Stimulated activated naive CD8-positive, alpha-beta T cell treated with anti-CD3 and anti-CD28 coated beads, Interleukin-15, Interleukin-2, amounts not matched to agents 100 ng/mL and 50 ng/mL, for 24 hours (primary cell): ENCODE measurements at regions not wholly inside any gene's neighbourhood (a gene's known extent, or its start where the extent isn't known, plus 50 kb on each side); places are given as distances from the start of the nearest gene placed in this dataset.
"Not testable (repeated sequence)": the region's sequence is repeated elsewhere in the genome, so short reads cannot be mapped to it uniquely, and the experiment has no call there.

Experiments
- H3K27ac Mint-ChIP-seq: one replicate; pipeline ENCODE4 v1.8.0; 2021; ENCODE audit warnings: mild to moderate bottlenecking, mixed read lengths
- H3K27me3 Mint-ChIP-seq: one replicate; pipeline ENCODE4 v1.8.0; 2021; ENCODE audit warnings: mixed read lengths
- H3K36me3 Mint-ChIP-seq: one replicate; pipeline ENCODE4 v1.8.0; 2021; ENCODE audit warnings: low read depth, mixed read lengths
- H3K4me1 Mint-ChIP-seq: one replicate; pipeline ENCODE4 v1.8.0; 2021; ENCODE audit warnings: low read depth, mixed read lengths
- H3K4me3 Mint-ChIP-seq: one replicate; pipeline ENCODE4 v1.8.0; 2021; ENCODE audit warnings: mild to moderate bottlenecking, mixed read lengths
- H3K9me3 Mint-ChIP-seq: one replicate; pipeline ENCODE4 v1.8.0; 2021; ENCODE audit warnings: mixed read lengths

GRCh38 chr15:19972582-19972981 lies 569.0 kb downstream of the GOLGA6L6 start:
- H3K9me3 Mint-ChIP-seq, H3K27ac Mint-ChIP-seq, H3K4me1 Mint-ChIP-seq, H3K36me3 Mint-ChIP-seq, H3K27me3 Mint-ChIP-seq, H3K4me3 Mint-ChIP-seq: not testable (repeated sequence)

GRCh38 chr15:19965574-19965973 lies 576.0 kb downstream of the GOLGA6L6 start:
- not testable (repeated sequence) for H3K36me3 Mint-ChIP-seq, H3K27me3 Mint-ChIP-seq, H3K27ac Mint-ChIP-seq, H3K4me1 Mint-ChIP-seq, H3K4me3 Mint-ChIP-seq
- peaks cover 13% of the 10 kb centered on the region for H3K9me3 Mint-ChIP-seq

GRCh38 chr15:19964480-19964879 lies 577.1 kb downstream of the GOLGA6L6 start:
- not testable (repeated sequence) for H3K4me1 Mint-ChIP-seq, H3K27ac Mint-ChIP-seq, H3K4me3 Mint-ChIP-seq, H3K36me3 Mint-ChIP-seq, H3K27me3 Mint-ChIP-seq
- H3K9me3 Mint-ChIP-seq, result peaks cover 13% of the 10 kb centered on the region

GRCh38 chr15:19956124-19956796 lies 585.3 kb downstream of the GOLGA6L6 start:
- Mint-ChIP-seq H3K36me3 (no peaks in the 10 kb centered on the region), H3K4me3 (no peak overlapping the region), H3K9me3 (peaks cover 7% of the 10 kb centered on the region), H3K27me3 (no peaks in the 10 kb centered on the region), H3K27ac (no peak overlapping the region), H3K4me1 (no peaks in the 10 kb centered on the region)

GRCh38 chr15:19944261-19944888 lies 597.2 kb downstream of the GOLGA6L6 start:
- H3K27me3 Mint-ChIP-seq, result peaks cover 3% of the 10 kb centered on the region
- no peak overlapping the region for H3K4me3 Mint-ChIP-seq
- no peaks in the 10 kb centered on the region for H3K4me1 Mint-ChIP-seq
- H3K9me3 Mint-ChIP-seq, result peaks cover 7% of the 10 kb centered on the region
- no peaks in the 10 kb centered on the region for H3K36me3 Mint-ChIP-seq
- no peak overlapping the region for H3K27ac Mint-ChIP-seq

GRCh38 chr15:19943515-19943914 lies 598.1 kb downstream of the GOLGA6L6 start:
- H3K4me3 Mint-ChIP-seq, result no peak overlapping the region
- no peak overlapping the region for H3K27ac Mint-ChIP-seq
- no peaks in the 10 kb centered on the region for H3K36me3 Mint-ChIP-seq
- H3K27me3 Mint-ChIP-seq, result peaks cover 3% of the 10 kb centered on the region
- peaks cover 5% of the 10 kb centered on the region for H3K9me3 Mint-ChIP-seq
- no peaks in the 10 kb centered on the region for H3K4me1 Mint-ChIP-seq

- not testable (repeated sequence) for H3K4me1 Mint-ChIP-seq, H3K4me3 Mint-ChIP-seq, H3K27me3 Mint-ChIP-seq
- Mint-ChIP-seq H3K9me3 (peaks cover 21% of the 10 kb centered on the region), H3K36me3 (peaks cover 15% of the 10 kb centered on the region), H3K27ac (peak overlapping the region; percentile 10)
Observed at GRCh38 chr15:19903281-19903680, 638.3 kb downstream of the GOLGA6L6 start.

- H3K27me3 Mint-ChIP-seq, H3K4me1 Mint-ChIP-seq, H3K4me3 Mint-ChIP-seq: not testable (repeated sequence)
- H3K27ac Mint-ChIP-seq, result peak overlapping the region; percentile 10
- peaks cover 21% of the 10 kb centered on the region for H3K9me3 Mint-ChIP-seq
- H3K36me3 Mint-ChIP-seq, result peaks cover 15% of the 10 kb centered on the region
Observed at GRCh38 chr15:19902388-19902787, 639.2 kb downstream of the GOLGA6L6 start.

GRCh38 chr15:19901414-19901813 lies 640.2 kb downstream of the GOLGA6L6 start:
- not testable (repeated sequence) for H3K27ac Mint-ChIP-seq, H3K4me1 Mint-ChIP-seq, H3K27me3 Mint-ChIP-seq, H3K4me3 Mint-ChIP-seq
- Mint-ChIP-seq H3K9me3 (peaks cover 21% of the 10 kb centered on the region), H3K36me3 (peaks cover 15% of the 10 kb centered on the region)

- Mint-ChIP-seq H3K27ac (no peak overlapping the region), H3K4me1 (no peaks in the 10 kb centered on the region), H3K27me3 (no peaks in the 10 kb centered on the region), H3K9me3 (peaks cover 23% of the 10 kb centered on the region), H3K4me3 (no peak overlapping the region), H3K36me3 (peaks cover 15% of the 10 kb centered on the region)
Observed at GRCh38 chr15:19899021-19899824, 642.4 kb downstream of the GOLGA6L6 start.

- H3K36me3 Mint-ChIP-seq, H3K4me1 Mint-ChIP-seq, H3K27me3 Mint-ChIP-seq, H3K4me3 Mint-ChIP-seq, H3K27ac Mint-ChIP-seq: not testable (repeated sequence)
- peaks cover 16% of the 10 kb centered on the region for H3K9me3 Mint-ChIP-seq
Observed at GRCh38 chr15:19888811-19889210, 652.8 kb downstream of the GOLGA6L6 start.

- H3K4me1 Mint-ChIP-seq, H3K27ac Mint-ChIP-seq, H3K4me3 Mint-ChIP-seq, H3K27me3 Mint-ChIP-seq, H3K36me3 Mint-ChIP-seq, H3K9me3 Mint-ChIP-seq: not testable (repeated sequence)
Observed at GRCh38 chr15:19844061-19844460, 697.5 kb downstream of the GOLGA6L6 start.
